ENCODE measurements at regions not wholly inside any gene's neighbourhood (a gene's known extent, or its start where the extent isn't known, plus 50 kb on each side); places are given as distances from the start of the nearest gene placed in this dataset.

GRCh38 chr14:98914942-98915341, 357.1 kb downstream of the BCL11B start:
- Mint-ChIP-seq H3K4me1 (peaks cover 14% of the 10 kb centered on the region), H3K27ac (no peak overlapping the region), H3K36me3 (no peaks in the 10 kb centered on the region), H3K4me3 (no peak overlapping the region), H3K27me3 (ENCODE audit: low read depth) (no peaks in the 10 kb centered on the region), H3K9me3 (no peaks in the 10 kb centered on the region)
- no peak for TF ChIP-seq ZNF138 (CRISPR knock-in tag; conservative IDR thresholded peaks at IDR 0.05)
- no peak for TF ChIP-seq SOX15 (CRISPR knock-in tag; IDR thresholded peaks at IDR 0.05)
- TF ChIP-seq, protein P1, sequence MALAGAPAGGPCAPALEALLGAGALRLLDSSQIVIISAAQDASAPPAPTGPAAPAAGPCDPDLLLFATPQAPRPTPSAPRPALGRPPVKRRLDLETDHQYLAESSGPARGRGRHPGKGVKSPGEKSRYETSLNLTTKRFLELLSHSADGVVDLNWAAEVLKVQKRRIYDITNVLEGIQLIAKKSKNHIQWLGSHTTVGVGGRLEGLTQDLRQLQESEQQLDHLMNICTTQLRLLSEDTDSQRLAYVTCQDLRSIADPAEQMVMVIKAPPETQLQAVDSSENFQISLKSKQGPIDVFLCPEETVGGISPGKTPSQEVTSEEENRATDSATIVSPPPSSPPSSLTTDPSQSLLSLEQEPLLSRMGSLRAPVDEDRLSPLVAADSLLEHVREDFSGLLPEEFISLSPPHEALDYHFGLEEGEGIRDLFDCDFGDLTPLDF (CRISPR knock-in tag; IDR thresholded peaks at IDR 0.05): no peak
- TF ChIP-seq MXD4 (CRISPR knock-in tag; IDR thresholded peaks at IDR 0.05; ENCODE audit: borderline replicate concordance): no peak
- TF ChIP-seq, protein P2, sequence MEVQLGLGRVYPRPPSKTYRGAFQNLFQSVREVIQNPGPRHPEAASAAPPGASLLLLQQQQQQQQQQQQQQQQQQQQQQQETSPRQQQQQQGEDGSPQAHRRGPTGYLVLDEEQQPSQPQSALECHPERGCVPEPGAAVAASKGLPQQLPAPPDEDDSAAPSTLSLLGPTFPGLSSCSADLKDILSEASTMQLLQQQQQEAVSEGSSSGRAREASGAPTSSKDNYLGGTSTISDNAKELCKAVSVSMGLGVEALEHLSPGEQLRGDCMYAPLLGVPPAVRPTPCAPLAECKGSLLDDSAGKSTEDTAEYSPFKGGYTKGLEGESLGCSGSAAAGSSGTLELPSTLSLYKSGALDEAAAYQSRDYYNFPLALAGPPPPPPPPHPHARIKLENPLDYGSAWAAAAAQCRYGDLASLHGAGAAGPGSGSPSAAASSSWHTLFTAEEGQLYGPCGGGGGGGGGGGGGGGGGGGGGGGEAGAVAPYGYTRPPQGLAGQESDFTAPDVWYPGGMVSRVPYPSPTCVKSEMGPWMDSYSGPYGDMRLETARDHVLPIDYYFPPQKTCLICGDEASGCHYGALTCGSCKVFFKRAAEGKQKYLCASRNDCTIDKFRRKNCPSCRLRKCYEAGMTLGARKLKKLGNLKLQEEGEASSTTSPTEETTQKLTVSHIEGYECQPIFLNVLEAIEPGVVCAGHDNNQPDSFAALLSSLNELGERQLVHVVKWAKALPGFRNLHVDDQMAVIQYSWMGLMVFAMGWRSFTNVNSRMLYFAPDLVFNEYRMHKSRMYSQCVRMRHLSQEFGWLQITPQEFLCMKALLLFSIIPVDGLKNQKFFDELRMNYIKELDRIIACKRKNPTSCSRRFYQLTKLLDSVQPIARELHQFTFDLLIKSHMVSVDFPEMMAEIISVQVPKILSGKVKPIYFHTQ (CRISPR knock-in tag; IDR thresholded peaks at IDR 0.05): no peak
- TF ChIP-seq ZNF423 (CRISPR knock-in tag; IDR thresholded peaks at IDR 0.05): no peak
- TF ChIP-seq ZNF396 (CRISPR knock-in tag; IDR thresholded peaks at IDR 0.05; ENCODE audit: borderline replicate concordance): no peak
- TF ChIP-seq SP1 (CRISPR knock-in tag; conservative IDR thresholded peaks at IDR 0.05): no peak
- no peak for TF ChIP-seq ELF4 (CRISPR knock-in tag; IDR thresholded peaks at IDR 0.05; ENCODE audit: low read depth)
- no peak for TF ChIP-seq TCF7 (CRISPR knock-in tag; IDR thresholded peaks at IDR 0.05; ENCODE audit: low read depth)
- TF ChIP-seq ZNF671 (CRISPR knock-in tag; IDR thresholded peaks at IDR 0.05): no peak
- TF ChIP-seq GRHL2 (CRISPR knock-in tag; IDR thresholded peaks at IDR 0.05; ENCODE audit: insufficient replicate concordance, severe bottlenecking): no peak
- TF ChIP-seq SMAD4 (CRISPR knock-in tag; IDR thresholded peaks at IDR 0.05): no peak
- TF ChIP-seq ZNF416 (CRISPR knock-in tag; IDR thresholded peaks at IDR 0.05): no peak
- no peak for TF ChIP-seq TP53 (CRISPR knock-in tag; IDR thresholded peaks at IDR 0.05)
- TF ChIP-seq, protein P3, sequence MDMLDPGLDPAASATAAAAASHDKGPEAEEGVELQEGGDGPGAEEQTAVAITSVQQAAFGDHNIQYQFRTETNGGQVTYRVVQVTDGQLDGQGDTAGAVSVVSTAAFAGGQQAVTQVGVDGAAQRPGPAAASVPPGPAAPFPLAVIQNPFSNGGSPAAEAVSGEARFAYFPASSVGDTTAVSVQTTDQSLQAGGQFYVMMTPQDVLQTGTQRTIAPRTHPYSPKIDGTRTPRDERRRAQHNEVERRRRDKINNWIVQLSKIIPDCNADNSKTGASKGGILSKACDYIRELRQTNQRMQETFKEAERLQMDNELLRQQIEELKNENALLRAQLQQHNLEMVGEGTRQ (CRISPR knock-in tag; IDR thresholded peaks at IDR 0.05): no peak
- ATAC-seq (no peak), DNase-seq (ENCODE audit: low spot score) (no peak)
- ChIA-PET POLR2A (no interaction called here), CTCF (no interaction called here)

DNA sequence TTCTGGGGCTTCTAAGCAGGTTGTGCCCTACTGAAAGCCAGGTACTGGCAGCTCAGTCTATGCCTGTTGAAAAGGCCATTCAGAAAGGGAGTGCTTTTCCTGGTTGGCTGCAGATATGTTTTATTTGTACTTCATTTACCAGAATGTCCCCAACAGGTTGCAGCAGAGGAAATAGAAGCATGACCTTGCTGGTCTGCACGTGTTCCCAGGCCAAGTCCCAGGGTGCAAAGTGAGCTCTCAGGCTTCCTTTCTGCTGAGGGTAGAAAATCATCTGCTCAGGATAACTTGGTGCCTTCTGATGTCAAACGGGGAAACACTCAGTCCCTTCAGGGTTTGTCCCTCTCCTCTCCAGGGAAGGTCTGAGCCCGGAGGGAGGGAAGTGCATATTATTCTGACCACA, 356.4 kb downstream of the BCL11B start:
- ATAC-seq (no peak), DNase-seq (ENCODE audit: low spot score) (no peak)
- Mint-ChIP-seq H3K4me3 (no peak overlapping the region), H3K4me1 (peaks cover 16% of the 10 kb centered on the region), H3K27me3 (ENCODE audit: low read depth) (no peaks in the 10 kb centered on the region), H3K36me3 (no peaks in the 10 kb centered on the region), H3K27ac (no peak overlapping the region), H3K9me3 (no peaks in the 10 kb centered on the region)
- POLR2A ChIA-PET: no interaction called here
- CTCF ChIA-PET: no interaction called here
- no peak for TF ChIP-seq GTF2I (CRISPR knock-in tag; conservative IDR thresholded peaks at IDR 0.05)
- no peak for TF ChIP-seq ELF4 (CRISPR knock-in tag; IDR thresholded peaks at IDR 0.05; ENCODE audit: low read depth)
- TF ChIP-seq, protein P4, sequence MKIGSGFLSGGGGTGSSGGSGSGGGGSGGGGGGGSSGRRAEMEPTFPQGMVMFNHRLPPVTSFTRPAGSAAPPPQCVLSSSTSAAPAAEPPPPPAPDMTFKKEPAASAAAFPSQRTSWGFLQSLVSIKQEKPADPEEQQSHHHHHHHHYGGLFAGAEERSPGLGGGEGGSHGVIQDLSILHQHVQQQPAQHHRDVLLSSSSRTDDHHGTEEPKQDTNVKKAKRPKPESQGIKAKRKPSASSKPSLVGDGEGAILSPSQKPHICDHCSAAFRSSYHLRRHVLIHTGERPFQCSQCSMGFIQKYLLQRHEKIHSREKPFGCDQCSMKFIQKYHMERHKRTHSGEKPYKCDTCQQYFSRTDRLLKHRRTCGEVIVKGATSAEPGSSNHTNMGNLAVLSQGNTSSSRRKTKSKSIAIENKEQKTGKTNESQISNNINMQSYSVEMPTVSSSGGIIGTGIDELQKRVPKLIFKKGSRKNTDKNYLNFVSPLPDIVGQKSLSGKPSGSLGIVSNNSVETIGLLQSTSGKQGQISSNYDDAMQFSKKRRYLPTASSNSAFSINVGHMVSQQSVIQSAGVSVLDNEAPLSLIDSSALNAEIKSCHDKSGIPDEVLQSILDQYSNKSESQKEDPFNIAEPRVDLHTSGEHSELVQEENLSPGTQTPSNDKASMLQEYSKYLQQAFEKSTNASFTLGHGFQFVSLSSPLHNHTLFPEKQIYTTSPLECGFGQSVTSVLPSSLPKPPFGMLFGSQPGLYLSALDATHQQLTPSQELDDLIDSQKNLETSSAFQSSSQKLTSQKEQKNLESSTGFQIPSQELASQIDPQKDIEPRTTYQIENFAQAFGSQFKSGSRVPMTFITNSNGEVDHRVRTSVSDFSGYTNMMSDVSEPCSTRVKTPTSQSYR (CRISPR knock-in tag; IDR thresholded peaks at IDR 0.05): no peak
- TF ChIP-seq ZNF532 (CRISPR knock-in tag; IDR thresholded peaks at IDR 0.05; ENCODE audit: borderline replicate concordance): no peak
- TF ChIP-seq MAX (CRISPR knock-in tag; IDR thresholded peaks at IDR 0.05): no peak
- no peak for TF ChIP-seq TCF7 (CRISPR knock-in tag; IDR thresholded peaks at IDR 0.05; ENCODE audit: low read depth)
- TF ChIP-seq, protein P5, sequence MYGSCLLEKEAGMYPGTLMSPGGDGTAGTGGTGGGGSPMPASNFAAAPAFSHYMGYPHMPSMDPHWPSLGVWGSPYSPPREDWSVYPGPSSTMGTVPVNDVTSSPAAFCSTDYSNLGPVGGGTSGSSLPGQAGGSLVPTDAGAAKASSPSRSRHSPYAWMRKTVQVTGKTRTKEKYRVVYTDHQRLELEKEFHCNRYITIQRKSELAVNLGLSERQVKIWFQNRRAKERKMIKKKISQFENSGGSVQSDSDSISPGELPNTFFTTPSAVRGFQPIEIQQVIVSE (CRISPR knock-in tag; IDR thresholded peaks at IDR 0.05; ENCODE audit: borderline replicate concordance): no peak
- TF ChIP-seq, protein P1 (CRISPR knock-in tag; IDR thresholded peaks at IDR 0.05): no peak
- TF ChIP-seq ZNF416 (CRISPR knock-in tag; IDR thresholded peaks at IDR 0.05): no peak

Data from WTC11 (cell line).